ENCODE measurements at regions not wholly inside any gene's neighbourhood (a gene's known extent, or its start where the extent isn't known, plus 50 kb on each side); places are given as distances from the start of the nearest gene placed in this dataset.

GRCh38 chr13:61824168-61824567, 408.5 kb upstream of the PCDH20 start:
- TF ChIP-seq POLR2AphosphoS5 (IDR thresholded peaks at IDR 0.05; ENCODE audit: borderline replicate concordance, low read depth, low read length) (no peak), EZH2 (IDR thresholded peaks at IDR 0.05) (no peak), FOXP2 (optimal IDR thresholded peaks at IDR 0.05; ENCODE audit: control extremely low read depth, extremely low read length, insufficient read depth) (no peak)
